ENCODE measurements at regions not wholly inside any gene's neighbourhood (a gene's known extent, or its start where the extent isn't known, plus 50 kb on each side); places are given as distances from the start of the nearest gene placed in this dataset.

DNA sequence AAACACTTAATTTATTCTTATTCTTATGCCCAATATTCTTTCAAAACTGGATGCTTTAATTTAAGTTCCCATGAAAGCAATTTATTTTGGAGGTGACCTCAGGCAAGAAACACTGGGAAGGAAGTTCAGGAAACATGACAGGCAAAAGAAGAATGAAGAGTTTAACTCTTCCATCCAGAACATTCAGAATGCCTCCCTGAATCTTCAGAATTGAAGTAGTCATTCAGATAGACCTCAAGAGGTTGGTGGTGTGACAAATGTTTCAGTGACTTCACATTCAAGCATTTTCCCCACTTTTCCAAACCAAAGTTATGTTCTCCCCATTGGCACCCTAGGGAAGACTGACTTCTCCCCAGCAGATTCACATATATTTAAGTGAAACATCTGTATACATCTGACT is 110.5 kb downstream of the HAO1 start:
- TF ChIP-seq ZNF132 (tag by site-specific recombination; IDR thresholded peaks at IDR 0.05; ENCODE audit: borderline replicate concordance) (no peak), ZNF837 (tag by site-specific recombination; IDR thresholded peaks at IDR 0.05) (no peak), ZNF37A (tag by site-specific recombination; IDR thresholded peaks at IDR 0.05) (no peak), ZNF654 (tag by site-specific recombination; IDR thresholded peaks at IDR 0.05; ENCODE audit: low read depth) (no peak), SCRT2 (tag by site-specific recombination; IDR thresholded peaks at IDR 0.05) (no peak)
- H3K27ac ChIP-seq (ENCODE audit: extremely low read depth, low read depth, low read length), result no peak overlapping the region
- no peaks in the 10 kb centered on the region for H3K4me1 ChIP-seq (ENCODE audit: control insufficient read depth, insufficient read depth, low read length)
- no peaks in the 10 kb centered on the region for H3K9me3 ChIP-seq (ENCODE audit: control insufficient read depth, insufficient read depth, low read depth, low read length)
- CTCF ChIA-PET, result no interaction called here
- no peak overlapping the region for H3K4me3 ChIP-seq (ENCODE audit: low read depth, low read length)
- POLR2A ChIA-PET, result no interaction called here
- no peaks in the 10 kb centered on the region for H3K36me3 ChIP-seq (ENCODE audit: control insufficient read depth in 2 of 2, insufficient read depth in 1 of 2, low read length in 2 of 2)
